ENCODE measurements at regions not wholly inside any gene's neighbourhood (a gene's known extent, or its start where the extent isn't known, plus 50 kb on each side); places are given as distances from the start of the nearest gene placed in this dataset.
"Not testable (repeated sequence)": the region's sequence is repeated elsewhere in the genome, so short reads cannot be mapped to it uniquely, and the experiment has no call there.

DNA sequence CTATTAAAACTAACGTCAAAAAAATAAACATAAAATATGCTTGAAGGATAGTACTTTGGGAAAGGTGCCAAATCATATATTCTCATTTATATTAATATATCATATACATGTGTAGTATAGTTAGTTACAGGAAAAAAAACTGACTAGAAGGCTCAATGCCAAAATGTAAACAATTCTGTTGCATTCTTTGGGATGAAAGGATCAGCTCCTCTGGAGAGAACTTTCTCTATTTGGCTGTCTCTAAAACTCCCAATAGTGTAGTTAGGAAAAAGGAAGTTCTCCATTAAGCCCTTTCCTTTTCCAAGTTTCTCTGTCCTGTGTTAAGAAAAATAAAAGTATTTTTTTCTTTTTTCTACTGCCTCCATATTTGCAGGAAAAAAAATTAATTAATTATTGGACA lies 86.5 kb upstream of the BTN3A2 start:
- no peaks in the 10 kb centered on the region for H3K27me3 ChIP-seq (ENCODE audit: control insufficient read depth in 1 of 2, insufficient read depth in 2 of 2, low read length in 2 of 2)
- H3K36me3 ChIP-seq (ENCODE audit: control insufficient read depth in 2 of 2, insufficient read depth in 2 of 2, low read length in 1 of 2): no peaks in the 10 kb centered on the region
- H3K4me3 ChIP-seq (ENCODE audit: low read depth in 1 of 2, low read length in 2 of 2): no peak overlapping the region
- no peaks in the 10 kb centered on the region for H3K4me1 ChIP-seq (ENCODE audit: control insufficient read depth in 2 of 2, insufficient read depth in 2 of 2, low read length in 1 of 2)
- no peaks in the 10 kb centered on the region for H3K9me3 ChIP-seq (ENCODE audit: control insufficient read depth in 2 of 2, insufficient read depth in 1 of 2, low read depth in 1 of 2, low read length in 1 of 2)
- 39 to 59% methylated on average over 1 of the region's 1 CpG for WGBS, 2 donors
- no peak overlapping the region for H3K27ac ChIP-seq (ENCODE audit: low read depth in 2 of 2, low read length in 1 of 2)

DNA sequence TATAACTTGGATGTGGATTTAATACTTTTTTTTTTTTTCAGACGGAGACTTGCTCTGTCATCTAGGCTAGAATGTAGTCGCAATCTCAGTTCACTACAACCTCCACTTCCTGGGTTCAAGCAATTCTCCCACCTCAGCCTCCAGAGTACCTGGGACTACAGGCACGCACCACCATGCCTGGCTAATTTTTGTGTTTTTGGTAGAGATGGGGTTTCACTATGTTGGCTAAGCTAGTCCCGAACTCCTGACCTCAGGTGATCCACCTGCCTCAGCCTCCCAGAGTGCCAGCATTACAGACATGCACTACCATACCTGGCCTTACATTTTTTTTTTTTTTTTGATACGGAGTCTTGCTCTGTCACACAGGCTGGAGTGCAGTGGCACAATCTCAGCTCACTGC lies 85.6 kb upstream of the BTN3A2 start:
- H3K4me3 ChIP-seq (ENCODE audit: low read depth in 1 of 2, low read length in 2 of 2); H3K4me1 ChIP-seq (ENCODE audit: control insufficient read depth in 2 of 2, insufficient read depth in 2 of 2, low read length in 1 of 2); H3K9me3 ChIP-seq (ENCODE audit: control insufficient read depth in 2 of 2, insufficient read depth in 1 of 2, low read depth in 1 of 2, low read length in 1 of 2); H3K27ac ChIP-seq (ENCODE audit: low read depth in 2 of 2, low read length in 1 of 2); H3K36me3 ChIP-seq (ENCODE audit: control insufficient read depth in 2 of 2, insufficient read depth in 2 of 2, low read length in 1 of 2); H3K27me3 ChIP-seq (ENCODE audit: control insufficient read depth in 1 of 2, insufficient read depth in 2 of 2, low read length in 2 of 2): not testable (repeated sequence)
- 92 to 97% methylated on average over 5 of the region's 5 CpGs for WGBS, 2 donors

DNA sequence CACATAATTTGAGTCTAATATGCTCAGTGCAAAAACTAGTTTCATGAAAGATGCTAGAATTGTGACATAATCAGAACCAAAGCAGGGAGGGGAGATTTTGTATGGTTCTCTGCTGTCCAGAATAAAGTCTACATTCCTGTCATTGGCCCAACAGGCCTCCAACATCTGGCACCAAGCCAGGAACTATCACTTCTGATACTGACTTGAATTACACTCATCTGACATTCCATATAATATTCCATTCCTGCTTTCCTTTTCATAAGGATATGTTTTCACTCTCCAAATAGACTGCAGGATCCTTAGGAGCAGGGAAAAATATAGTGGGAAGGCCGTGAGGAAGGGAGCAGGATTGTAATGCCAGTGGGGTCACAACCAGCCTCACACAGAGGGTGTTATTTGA lies 84.6 kb upstream of the BTN3A2 start:
- WGBS, 2 donors: 88 to 94% methylated on average over 1 of the region's 1 CpG
- no peaks in the 10 kb centered on the region for H3K4me1 ChIP-seq (ENCODE audit: control insufficient read depth in 2 of 2, insufficient read depth in 2 of 2, low read length in 1 of 2)
- no peak overlapping the region for H3K27ac ChIP-seq (ENCODE audit: low read depth in 2 of 2, low read length in 1 of 2)
- no peaks in the 10 kb centered on the region for H3K27me3 ChIP-seq (ENCODE audit: control insufficient read depth in 1 of 2, insufficient read depth in 2 of 2, low read length in 2 of 2)
- no peaks in the 10 kb centered on the region for H3K36me3 ChIP-seq (ENCODE audit: control insufficient read depth in 2 of 2, insufficient read depth in 2 of 2, low read length in 1 of 2)
- no peaks in the 10 kb centered on the region for H3K9me3 ChIP-seq (ENCODE audit: control insufficient read depth in 2 of 2, insufficient read depth in 1 of 2, low read depth in 1 of 2, low read length in 1 of 2)
- H3K4me3 ChIP-seq (ENCODE audit: low read depth in 1 of 2, low read length in 2 of 2): no peak overlapping the region

DNA sequence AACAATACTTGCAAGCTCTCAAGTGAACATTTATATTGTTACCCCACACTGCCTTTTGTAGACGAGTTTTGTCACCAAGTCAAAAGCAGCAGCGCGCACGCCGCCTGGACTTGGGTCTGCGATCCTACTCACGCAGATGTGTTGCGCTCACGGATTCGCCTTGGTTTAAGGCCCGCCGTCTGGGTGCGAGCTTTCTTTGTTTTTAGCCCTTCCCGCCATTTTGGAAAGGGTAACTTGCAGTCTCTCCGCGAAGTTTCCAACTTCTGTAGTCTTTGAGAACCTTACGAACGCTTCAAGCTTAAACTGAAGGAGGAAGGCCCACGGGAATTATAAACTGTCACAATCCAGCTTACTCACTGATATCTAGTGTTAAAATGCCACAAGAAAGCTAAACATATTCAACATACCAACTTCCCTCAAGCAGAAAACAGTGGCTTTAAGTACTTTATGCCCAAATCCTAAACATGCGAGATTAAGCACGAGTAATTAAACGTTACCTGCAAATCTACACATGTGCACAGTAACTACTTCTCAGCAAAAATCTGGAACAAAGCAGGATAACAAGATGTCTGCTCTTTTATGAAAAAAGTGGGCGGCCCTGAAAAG lies 80.4 kb upstream of the BTN3A2 start:
- Histone ChIP-seq H3K27me3 (ENCODE audit: control insufficient read depth in 1 of 2, insufficient read depth in 2 of 2, low read length in 2 of 2) (no peaks in the 10 kb centered on the region), H3K27ac (ENCODE audit: low read depth in 2 of 2, low read length in 1 of 2) (peak overlapping the region; percentile 97 to 100), H3K4me1 (ENCODE audit: control insufficient read depth in 2 of 2, insufficient read depth in 2 of 2, low read length in 1 of 2) (no peaks in the 10 kb centered on the region), H3K4me3 (ENCODE audit: low read depth in 1 of 2, low read length in 2 of 2) (peak overlapping the region; percentile 64 to 81), H3K9me3 (ENCODE audit: control insufficient read depth in 2 of 2, insufficient read depth in 1 of 2, low read depth in 1 of 2, low read length in 1 of 2) (no peaks in the 10 kb centered on the region), H3K36me3 (ENCODE audit: control insufficient read depth in 2 of 2, insufficient read depth in 2 of 2, low read length in 1 of 2) (no peaks in the 10 kb centered on the region)
- WGBS, 2 donors: 1% methylated on average over 23 of the region's 23 CpGs

DNA sequence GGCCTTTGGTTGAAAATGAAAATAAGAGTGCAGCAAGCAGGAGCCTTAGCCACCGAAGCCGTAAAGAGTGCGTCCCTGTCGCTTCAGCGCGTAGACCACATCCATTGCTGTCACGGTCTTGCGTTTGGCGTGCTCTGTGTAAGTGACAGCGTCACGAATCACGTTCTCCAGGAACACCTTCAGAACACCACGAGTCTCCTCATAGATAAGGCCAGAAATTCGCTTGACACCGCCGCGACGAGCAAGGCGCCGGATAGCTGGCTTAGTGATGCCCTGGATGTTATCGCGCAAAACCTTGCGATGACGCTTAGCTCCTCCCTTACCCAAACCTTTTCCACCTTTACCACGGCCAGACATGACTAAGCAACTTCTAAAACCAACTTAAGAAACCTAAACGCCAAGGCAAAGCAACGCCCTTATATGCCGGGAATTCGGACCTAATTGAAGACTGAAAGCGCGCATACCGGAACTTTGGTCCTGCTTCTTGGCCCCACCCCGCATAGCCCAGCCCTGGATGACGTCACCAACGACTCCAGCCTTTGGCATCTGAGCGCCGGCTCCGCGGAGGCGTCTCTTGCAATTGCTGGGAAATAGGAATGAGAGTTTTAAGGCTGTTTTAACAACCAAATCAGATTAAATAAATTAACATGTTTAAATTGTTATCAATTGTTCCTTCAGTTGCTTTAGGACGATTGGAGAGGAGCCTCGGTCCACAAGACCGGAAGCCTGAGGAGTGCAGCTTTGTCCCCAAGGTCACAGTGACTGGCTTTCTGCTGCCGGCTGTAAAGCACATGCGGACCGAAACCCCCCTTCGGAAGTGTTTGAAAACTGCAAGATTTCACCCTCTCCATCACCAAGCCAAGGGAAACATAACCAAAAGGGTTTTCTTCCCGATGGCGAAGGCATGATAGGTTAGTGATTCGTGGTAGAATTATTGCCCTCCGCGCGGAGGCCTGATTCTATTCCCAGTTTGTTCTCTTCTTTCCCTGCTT lies 79.6 kb upstream of the BTN3A2 start:
- no peaks in the 10 kb centered on the region for H3K4me1 ChIP-seq (ENCODE audit: control insufficient read depth in 2 of 2, insufficient read depth in 2 of 2, low read length in 1 of 2)
- peak overlapping the region; percentile 64 to 81 for H3K4me3 ChIP-seq (ENCODE audit: low read depth in 1 of 2, low read length in 2 of 2)
- H3K27ac ChIP-seq (ENCODE audit: low read depth in 2 of 2, low read length in 1 of 2): peak overlapping the region; percentile 97 to 100
- 0 to 1% methylated on average over 53 of the region's 53 CpGs for WGBS, 2 donors
- H3K27me3 ChIP-seq (ENCODE audit: control insufficient read depth in 1 of 2, insufficient read depth in 2 of 2, low read length in 2 of 2): no peaks in the 10 kb centered on the region
- H3K36me3 ChIP-seq (ENCODE audit: control insufficient read depth in 2 of 2, insufficient read depth in 2 of 2, low read length in 1 of 2): no peaks in the 10 kb centered on the region
- H3K9me3 ChIP-seq (ENCODE audit: control insufficient read depth in 2 of 2, insufficient read depth in 1 of 2, low read depth in 1 of 2, low read length in 1 of 2): no peaks in the 10 kb centered on the region

DNA sequence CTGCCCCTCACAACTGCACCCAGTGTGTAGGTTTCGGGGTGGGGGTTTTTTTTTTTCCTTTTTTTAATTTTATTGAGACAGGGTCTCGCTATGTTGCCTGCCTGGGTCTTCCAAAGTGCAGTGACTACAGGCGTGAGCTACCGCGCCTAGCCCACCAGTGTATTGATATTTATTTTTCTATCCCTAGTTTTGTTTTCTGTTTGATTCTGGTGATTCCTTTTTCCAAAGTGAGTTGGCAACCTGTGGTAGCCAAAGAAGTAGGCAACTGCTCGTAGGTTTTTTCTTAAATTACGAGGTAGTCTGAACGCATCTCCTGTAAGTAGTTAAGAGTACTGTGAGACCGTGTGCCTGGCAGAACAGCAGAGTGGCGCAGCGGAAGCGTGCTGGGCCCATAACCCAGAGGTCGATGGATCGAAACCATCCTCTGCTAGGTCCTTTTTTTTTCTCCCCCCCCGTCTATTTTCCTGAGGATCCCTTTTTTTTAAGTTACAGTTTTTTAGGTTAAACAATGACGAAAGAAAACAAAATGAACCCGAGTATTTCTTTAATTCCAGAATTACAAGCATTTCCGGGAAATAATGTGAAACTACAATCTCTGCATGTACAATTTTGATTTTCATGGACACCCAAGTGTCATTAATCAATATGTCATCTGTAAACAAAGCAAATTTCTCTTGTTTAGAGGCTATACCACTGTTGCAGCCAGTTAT lies 78.7 kb upstream of the BTN3A2 start:
- Histone ChIP-seq H3K9me3 (ENCODE audit: control insufficient read depth in 2 of 2, insufficient read depth in 1 of 2, low read depth in 1 of 2, low read length in 1 of 2) (no peaks in the 10 kb centered on the region), H3K4me3 (ENCODE audit: low read depth in 1 of 2, low read length in 2 of 2) (peak overlapping the region; percentile 64 to 81), H3K27me3 (ENCODE audit: control insufficient read depth in 1 of 2, insufficient read depth in 2 of 2, low read length in 2 of 2) (no peaks in the 10 kb centered on the region), H3K36me3 (ENCODE audit: control insufficient read depth in 2 of 2, insufficient read depth in 2 of 2, low read length in 1 of 2) (no peaks in the 10 kb centered on the region), H3K4me1 (ENCODE audit: control insufficient read depth in 2 of 2, insufficient read depth in 2 of 2, low read length in 1 of 2) (no peaks in the 10 kb centered on the region), H3K27ac (ENCODE audit: low read depth in 2 of 2, low read length in 1 of 2) (peak overlapping the region; percentile 97 to 100)
- WGBS, 2 donors: 3 to 5% methylated on average over 18 of the region's 18 CpGs

DNA sequence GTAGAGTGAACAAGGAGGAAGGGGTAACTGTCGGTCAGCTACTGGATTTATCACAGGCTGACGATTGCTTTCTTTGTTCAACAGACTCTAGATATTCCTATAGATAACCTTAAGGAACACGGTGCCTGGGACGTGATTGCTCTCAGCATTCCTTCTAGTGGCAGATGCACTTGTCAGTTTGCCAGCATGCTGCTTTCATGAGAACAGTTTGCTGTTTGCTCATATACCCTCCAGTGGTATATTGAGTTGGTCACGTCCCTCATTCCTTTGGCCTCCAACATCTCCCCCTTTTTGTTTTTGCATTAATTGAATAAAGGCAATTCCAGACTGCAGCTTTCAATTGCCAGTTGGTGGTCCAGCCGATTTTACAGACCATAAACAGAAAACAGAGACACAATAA lies 76.8 kb upstream of the BTN3A2 start:
- Histone ChIP-seq H3K36me3 (ENCODE audit: control insufficient read depth in 2 of 2, insufficient read depth in 2 of 2, low read length in 1 of 2) (no peaks in the 10 kb centered on the region), H3K4me1 (ENCODE audit: control insufficient read depth in 2 of 2, insufficient read depth in 2 of 2, low read length in 1 of 2) (no peaks in the 10 kb centered on the region), H3K9me3 (ENCODE audit: control insufficient read depth in 2 of 2, insufficient read depth in 1 of 2, low read depth in 1 of 2, low read length in 1 of 2) (no peaks in the 10 kb centered on the region), H3K4me3 (ENCODE audit: low read depth in 1 of 2, low read length in 2 of 2) (no peak overlapping the region), H3K27me3 (ENCODE audit: control insufficient read depth in 1 of 2, insufficient read depth in 2 of 2, low read length in 2 of 2) (no peaks in the 10 kb centered on the region), H3K27ac (ENCODE audit: low read depth in 2 of 2, low read length in 1 of 2) (no peak overlapping the region)
- WGBS, 2 donors: 89 to 91% methylated on average over 6 of the region's 6 CpGs

DNA sequence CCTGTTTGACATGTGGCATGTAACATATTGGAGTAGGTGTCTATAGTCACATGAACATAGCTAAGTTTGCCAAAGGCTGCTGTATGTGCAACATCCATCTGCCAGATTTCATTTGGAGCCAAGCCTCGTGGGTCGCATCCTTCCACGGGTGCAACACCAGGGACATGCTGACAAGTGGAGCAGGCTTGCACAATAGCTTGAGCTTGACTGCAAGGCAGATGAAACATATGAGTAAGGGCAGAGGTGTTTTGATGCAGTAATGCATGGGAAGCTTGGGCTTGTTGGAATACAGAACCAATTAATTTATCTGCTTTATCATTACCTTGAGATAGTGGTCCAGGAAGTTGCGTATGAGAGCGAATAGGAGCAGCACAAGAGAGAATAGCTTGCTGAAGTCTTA lies 74.1 kb upstream of the BTN3A2 start:
- Histone ChIP-seq H3K27me3 (ENCODE audit: control insufficient read depth in 1 of 2, insufficient read depth in 2 of 2, low read length in 2 of 2) (no peaks in the 10 kb centered on the region), H3K4me3 (ENCODE audit: low read depth in 1 of 2, low read length in 2 of 2) (no peak overlapping the region), H3K27ac (ENCODE audit: low read depth in 2 of 2, low read length in 1 of 2) (no peak overlapping the region), H3K9me3 (ENCODE audit: control insufficient read depth in 2 of 2, insufficient read depth in 1 of 2, low read depth in 1 of 2, low read length in 1 of 2) (no peaks in the 10 kb centered on the region), H3K36me3 (ENCODE audit: control insufficient read depth in 2 of 2, insufficient read depth in 2 of 2, low read length in 1 of 2) (no peaks in the 10 kb centered on the region), H3K4me1 (ENCODE audit: control insufficient read depth in 2 of 2, insufficient read depth in 2 of 2, low read length in 1 of 2) (no peaks in the 10 kb centered on the region)
- 72 to 76% methylated on average over 5 of the region's 5 CpGs for WGBS, 2 donors

DNA sequence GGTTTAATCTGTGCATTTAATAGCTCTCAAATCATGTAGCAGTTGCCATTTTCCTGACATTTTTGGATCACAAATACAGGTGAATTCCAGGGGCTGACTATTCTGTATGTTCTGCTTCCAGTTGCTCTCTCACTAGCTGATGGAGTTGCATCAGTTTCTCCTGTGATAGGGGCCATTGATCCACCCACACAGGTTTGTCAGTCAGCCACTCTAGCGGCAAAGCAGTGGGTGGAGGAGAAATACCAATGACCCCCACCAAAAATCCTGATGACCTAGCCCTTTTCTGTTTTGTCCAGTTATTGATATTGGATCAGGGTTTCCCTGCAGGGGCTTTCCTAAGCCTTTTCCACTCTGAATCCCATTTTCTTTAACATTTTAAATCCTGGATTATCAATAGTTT lies 72.3 kb upstream of the BTN3A2 start:
- Histone ChIP-seq H3K4me1 (ENCODE audit: control insufficient read depth in 2 of 2, insufficient read depth in 2 of 2, low read length in 1 of 2) (no peaks in the 10 kb centered on the region), H3K36me3 (ENCODE audit: control insufficient read depth in 2 of 2, insufficient read depth in 2 of 2, low read length in 1 of 2) (no peaks in the 10 kb centered on the region), H3K27ac (ENCODE audit: low read depth in 2 of 2, low read length in 1 of 2) (no peak overlapping the region), H3K9me3 (ENCODE audit: control insufficient read depth in 2 of 2, insufficient read depth in 1 of 2, low read depth in 1 of 2, low read length in 1 of 2) (no peaks in the 10 kb centered on the region), H3K4me3 (ENCODE audit: low read depth in 1 of 2, low read length in 2 of 2) (no peak overlapping the region), H3K27me3 (ENCODE audit: control insufficient read depth in 1 of 2, insufficient read depth in 2 of 2, low read length in 2 of 2) (no peaks in the 10 kb centered on the region)
- WGBS, 2 donors: 86 to 87% methylated on average over 1 of the region's 1 CpG
